Activated T-cell treated with anti-CD3 and anti-CD28 coated beads, Interleukin-2, amount 50 U/mL, for 48 hours (primary cell): ENCODE measurements at regions not wholly inside any gene's neighbourhood (a gene's known extent, or its start where the extent isn't known, plus 50 kb on each side); places are given as distances from the start of the nearest gene placed in this dataset.
"Not testable (repeated sequence)": the region's sequence is repeated elsewhere in the genome, so short reads cannot be mapped to it uniquely, and the experiment has no call there.

Experiments
- DNase-seq, 2 experiments: peaks; one replicate each; pipeline ENCODE4 v3.0.0-alpha.2; 2020

- DNase-seq: no peak
These were observed 98.7 kb downstream of the MYCN start for GRCh38 chr2:16039055-16039454.

- no peak for DNase-seq
These were observed 98.3 kb downstream of the MYCN start for GRCh38 chr2:16038621-16039020.

- no peak for DNase-seq
These were observed 97.6 kb downstream of the MYCN start for GRCh38 chr2:16037808-16038457.

- DNase-seq: no peak
These were observed 96.6 kb downstream of the MYCN start for GRCh38 chr2:16036951-16037350.

- no peak for DNase-seq
These were observed 95.7 kb downstream of the MYCN start for GRCh38 chr2:16035747-16036745.

GRCh38 chr2:16034975-16035746 is 94.8 kb downstream of the MYCN start:
- DNase-seq: no peak

- DNase-seq: no peak
These were observed 94.0 kb downstream of the MYCN start for GRCh38 chr2:16034151-16034974.

GRCh38 chr2:16033032-16033293 is 92.6 kb downstream of the MYCN start:
- no peak for DNase-seq

GRCh38 chr2:16032282-16033031 is 92.1 kb downstream of the MYCN start:
- DNase-seq: no peak

GRCh38 chr2:16031848-16032159 is 91.5 kb downstream of the MYCN start:
- DNase-seq: no peak

GRCh38 chr2:16031058-16031847 is 90.9 kb downstream of the MYCN start:
- no peak for DNase-seq

- DNase-seq: no peak
These were observed 90.1 kb downstream of the MYCN start for GRCh38 chr2:16030206-16031057.

GRCh38 chr2:16028644-16029043 is 88.3 kb downstream of the MYCN start:
- no peak for DNase-seq

GRCh38 chr2:16026816-16027501 is 86.6 kb downstream of the MYCN start:
- DNase-seq: no peak

GRCh38 chr2:16025876-16026640 is 85.7 kb downstream of the MYCN start:
- DNase-seq: no peak

GRCh38 chr2:16025211-16025875 is 85.0 kb downstream of the MYCN start:
- no peak for DNase-seq

- not testable (repeated sequence) for DNase-seq
These were observed 84.3 kb downstream of the MYCN start for GRCh38 chr2:16024628-16025027.
